NOMO-1 treated with dmso at 0.1 percent for 144 hours (cell line): ENCODE measurements at regions not wholly inside any gene's neighbourhood (a gene's known extent, or its start where the extent isn't known, plus 50 kb on each side); places are given as distances from the start of the nearest gene placed in this dataset.

Source experiments
- DNase-seq: peaks from one replicate; lab custom pipeline; 2025; ENCODE audit not compliant: unreplicated experiment; lab: John Stamatoyannopoulos, UW

DNA sequence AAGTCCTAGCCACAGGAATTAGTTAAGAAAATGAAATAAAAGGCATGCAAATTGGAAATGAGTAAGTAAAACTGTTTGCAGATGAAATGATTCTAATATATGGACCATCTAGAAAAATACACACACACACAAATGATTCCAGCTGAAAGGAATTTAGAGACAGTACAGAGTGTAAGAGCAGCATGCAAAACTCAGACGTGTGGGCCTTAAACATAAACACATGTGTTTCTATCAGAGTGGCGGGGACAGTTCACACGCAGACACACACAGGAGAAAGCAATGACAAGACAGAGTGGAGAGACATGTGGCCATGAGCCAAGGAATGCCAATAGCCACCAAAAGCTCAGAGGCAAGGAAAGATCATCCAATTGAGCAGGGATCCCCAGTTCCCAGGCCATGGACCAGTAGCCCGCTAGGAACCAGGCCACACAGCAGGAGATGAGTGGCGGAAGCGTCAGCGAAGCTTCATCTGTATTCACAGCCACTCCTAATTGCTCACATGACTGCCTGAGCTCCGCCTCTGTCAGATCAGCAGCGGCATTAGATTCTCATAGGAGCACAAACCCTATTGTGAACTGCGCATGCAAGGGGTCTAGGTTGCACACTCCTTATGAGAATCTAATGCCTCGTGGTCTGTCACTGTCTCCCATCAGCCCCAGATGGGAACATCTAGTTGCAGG lies 155.4 kb downstream of the ARL4C start:
- no peak for DNase-seq

DNA sequence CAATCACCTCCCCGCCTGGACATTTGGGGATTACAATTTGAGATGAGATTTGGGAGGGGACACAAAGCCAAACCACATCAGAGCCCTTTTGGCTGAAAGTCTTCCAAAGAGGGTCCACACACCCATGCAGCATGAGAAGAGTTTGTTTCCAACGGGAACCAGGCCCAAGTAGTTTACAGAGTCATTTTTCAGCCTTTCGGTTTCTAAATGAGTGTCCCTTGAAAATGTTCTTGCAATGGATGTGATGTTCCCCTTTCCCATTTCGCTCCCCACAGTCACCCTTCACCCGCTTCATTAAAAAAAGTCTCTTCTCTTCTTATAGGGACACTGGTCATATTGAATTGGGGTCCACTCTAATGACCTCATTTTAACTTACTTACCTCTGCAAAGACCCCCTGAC lies 157.4 kb downstream of the ARL4C start:
- DNase-seq = no peak

DNA sequence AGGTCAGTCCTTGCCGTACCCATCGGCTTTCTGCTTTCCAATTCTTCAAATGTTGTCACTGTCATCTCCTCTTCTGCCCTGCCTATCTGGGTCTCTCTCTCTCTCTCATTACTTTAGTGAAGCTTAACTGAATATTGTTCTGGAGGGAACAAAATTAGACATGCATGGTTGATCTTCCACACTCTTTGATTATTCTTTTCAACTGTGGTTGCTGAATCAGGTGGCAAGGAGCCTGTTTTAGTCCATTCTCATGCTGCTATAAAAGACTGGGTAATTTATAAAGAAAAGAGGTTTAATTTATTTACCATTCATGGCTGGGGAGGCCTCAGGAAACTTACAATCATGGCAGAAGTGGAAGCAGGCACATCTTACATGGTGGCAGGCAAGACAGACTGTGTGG lies 157.9 kb downstream of the ARL4C start:
- no peak for DNase-seq

DNA sequence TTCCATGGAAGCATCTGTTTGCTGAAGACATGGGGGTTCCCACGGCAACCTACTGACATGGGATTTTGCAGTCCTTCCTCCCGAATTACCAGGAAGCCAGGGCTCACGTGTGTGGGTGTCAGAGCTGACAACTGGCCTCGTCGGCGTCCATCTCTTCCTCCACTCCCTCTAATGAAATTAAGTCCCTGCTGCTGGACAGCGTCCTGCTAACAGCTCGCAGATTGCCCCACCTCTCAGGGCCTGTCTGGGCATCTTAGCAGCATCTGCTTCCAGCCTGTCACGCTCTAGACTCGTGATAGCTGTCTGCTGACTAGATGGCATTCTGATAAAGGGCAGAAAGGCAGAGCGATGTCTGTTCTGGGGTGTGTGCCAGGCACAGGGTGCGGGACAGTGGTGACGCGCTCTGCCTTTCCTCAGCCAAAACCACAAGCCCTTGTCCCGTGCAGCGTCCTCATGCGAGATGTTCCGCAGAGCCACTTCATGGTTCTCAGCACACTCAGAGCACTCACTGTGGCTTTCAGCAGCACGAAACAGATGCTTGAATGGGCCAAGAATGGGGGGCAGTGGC lies 161.1 kb downstream of the ARL4C start:
- no peak for DNase-seq

DNA sequence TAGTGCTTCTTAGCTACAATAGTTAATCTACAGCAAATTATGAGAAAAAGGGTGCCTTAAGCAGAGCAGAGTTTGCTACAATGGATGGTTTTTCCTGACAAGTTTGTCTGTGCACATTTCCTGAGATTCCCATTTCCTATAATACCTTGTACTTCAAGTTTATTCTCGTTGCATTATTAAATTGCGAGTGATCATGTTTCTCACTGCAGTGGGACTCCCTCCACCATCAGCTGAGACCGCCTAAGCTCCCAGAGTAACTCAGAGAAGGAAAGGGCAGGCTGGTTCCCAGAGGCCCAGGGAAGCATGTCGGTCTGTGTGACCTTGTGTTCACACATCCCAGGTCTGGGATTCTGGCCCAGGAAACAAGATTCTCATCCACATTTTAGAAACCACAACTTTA lies 162.1 kb downstream of the ARL4C start:
- no peak for DNase-seq

DNA sequence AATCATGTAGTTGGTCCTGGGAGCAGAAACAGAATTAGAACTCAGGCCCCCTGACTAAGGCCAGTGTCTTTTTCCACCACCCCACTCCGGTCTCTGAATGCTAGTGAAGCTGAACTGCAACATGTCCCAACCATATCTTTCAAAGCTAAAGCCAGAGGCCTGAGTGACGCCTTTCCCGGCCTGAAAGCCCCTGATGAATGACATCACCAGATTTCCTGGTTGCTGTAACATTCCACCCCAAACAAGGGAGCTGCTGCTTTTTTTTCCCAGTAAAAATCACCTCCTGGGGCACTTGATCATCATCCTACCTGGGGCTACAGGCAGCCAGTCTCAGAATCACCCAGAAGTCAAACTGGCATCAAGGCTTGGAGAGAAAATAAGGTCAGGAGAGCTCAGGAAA lies 162.7 kb downstream of the ARL4C start:
- no peak for DNase-seq

DNA sequence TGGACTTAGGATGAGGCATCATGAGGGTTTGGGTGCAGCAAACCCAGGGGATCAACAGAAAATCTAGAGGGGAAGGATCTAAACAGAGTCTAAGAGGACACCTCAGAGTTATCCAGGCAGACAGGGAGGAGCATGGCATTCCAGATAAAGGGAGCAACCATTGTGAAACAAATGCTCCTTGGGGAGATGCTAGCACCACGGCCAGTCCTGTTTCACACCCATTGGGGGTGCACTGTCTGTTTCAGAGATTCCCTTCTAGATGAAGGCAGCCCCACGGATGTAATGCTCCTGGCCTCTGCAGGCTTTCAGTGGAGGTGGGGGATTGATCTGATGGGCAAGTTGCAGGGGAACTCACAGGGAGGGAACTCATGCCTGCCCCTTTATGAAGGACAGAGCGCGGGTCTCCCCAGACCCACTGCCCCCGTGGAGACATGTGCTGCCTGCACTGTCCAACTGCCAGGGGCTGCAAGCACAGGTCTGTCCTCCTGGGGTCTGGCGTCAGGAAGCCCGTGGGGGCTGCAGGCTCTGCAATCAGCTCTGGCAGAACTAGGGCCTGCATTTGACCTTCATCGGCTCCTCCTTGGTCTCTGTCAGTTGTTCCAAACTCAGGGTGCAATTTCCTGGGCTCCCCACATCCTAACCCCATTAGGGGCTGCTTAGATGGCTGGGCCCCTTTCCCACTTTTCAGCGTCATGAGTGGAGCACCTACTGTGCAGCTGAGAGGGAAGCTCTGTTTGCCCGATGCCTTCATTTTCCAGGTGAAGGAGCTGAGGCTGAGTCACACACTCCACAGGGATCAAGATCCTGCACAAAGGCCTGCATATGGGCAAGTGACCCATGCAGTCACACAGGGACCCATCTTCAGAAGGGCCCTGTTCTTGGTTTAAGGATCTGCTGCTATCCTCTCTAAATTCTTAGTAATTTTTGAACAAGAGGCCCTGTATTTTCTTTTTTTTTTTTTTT lies 163.4 kb downstream of the ARL4C start:
- no peak for DNase-seq

DNA sequence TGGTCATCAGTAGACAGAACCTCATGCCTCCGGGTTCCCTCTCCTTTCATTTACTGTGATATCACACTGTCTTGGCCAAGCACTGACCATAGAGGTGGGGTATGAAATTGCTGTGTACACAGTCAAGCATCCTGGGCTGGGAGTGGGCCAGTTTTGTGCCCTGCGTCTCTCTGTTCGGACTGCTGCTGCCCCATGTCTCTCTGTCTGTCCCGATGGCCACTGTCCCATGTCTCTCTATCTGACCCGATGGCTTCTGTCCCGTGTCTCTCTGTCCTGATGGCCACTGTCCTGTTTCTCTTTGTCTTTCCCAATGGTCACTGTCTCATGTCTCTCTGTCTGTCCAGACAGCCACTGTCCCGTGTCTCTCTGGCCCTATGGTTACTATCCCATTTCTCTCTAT lies 164.9 kb downstream of the ARL4C start:
- DNase-seq = no peak

DNA sequence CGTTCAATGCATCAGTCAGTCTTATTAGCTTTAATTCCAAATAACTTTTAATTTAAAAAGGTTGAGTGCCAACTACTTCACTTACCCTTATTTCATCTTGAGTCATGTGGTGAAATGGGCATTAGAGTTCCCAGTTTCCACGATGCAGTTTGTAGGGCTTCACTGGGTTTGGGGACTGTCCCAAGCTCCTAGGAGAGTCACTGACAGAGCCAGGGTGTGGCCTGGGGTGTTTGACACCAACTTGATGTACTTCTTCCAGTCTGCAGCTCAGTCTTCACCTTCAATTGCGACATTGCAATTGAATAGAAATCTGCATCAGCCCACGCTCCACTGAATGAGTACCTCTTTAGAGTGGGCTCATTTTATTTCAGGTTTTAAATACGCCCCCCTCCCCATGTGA lies 165.3 kb downstream of the ARL4C start:
- DNase-seq = no peak

DNA sequence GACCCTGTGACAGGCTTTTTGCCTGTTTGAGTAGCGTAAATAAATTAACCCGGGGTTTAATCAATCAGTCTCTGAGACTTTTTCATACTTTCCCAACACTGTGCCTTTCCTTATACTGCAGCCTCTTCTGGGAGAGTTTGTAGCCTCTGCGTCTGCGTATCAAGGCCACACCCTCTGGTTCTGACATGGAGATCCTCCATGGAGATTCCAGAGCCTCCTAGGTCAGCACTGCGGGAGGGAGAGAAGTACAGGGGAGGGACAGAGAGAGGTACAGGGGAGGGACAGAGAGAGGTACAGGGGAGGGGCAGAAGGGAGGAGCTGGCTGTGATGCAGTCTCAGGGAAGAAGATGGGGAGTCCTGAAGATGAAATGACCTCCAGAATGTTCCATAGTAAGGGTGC lies 166.0 kb downstream of the ARL4C start:
- DNase-seq = no peak

DNA sequence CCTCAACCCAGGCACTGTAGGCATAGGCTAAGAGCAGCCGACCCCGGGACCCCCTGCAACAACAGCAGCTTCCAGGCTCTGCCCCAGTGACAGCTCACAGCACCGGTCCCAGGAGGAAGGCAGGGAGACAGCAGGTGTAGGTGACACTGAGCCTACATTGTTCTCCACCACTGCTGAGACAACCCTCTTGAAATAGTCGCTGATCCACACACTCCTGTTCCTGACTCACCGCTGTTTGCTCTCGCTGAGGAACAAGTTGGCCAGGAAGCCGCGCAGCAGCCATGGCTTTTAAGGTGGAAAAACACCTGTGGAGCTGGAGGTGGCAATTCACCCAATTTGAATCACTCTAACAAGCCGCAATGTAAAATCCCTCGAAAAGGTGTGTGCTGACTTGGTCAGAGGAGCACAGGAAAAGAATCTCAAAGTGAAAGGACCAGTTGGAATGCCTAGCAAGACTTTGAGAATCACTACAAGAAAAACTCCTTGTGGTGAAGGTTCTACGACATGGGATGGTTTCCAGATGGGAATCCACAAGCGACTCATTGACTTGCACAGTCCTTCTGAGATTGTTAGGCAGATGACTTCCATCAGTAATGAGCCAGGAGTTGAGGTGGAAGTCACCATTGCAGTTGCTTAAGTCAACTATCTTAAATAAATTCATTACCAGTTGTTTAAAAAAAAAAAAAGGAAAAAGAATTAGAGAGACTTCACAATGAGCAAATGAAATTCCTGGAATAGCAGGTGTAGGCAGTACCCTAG lies 167.5 kb downstream of the ARL4C start:
- DNase-seq = no peak

DNA sequence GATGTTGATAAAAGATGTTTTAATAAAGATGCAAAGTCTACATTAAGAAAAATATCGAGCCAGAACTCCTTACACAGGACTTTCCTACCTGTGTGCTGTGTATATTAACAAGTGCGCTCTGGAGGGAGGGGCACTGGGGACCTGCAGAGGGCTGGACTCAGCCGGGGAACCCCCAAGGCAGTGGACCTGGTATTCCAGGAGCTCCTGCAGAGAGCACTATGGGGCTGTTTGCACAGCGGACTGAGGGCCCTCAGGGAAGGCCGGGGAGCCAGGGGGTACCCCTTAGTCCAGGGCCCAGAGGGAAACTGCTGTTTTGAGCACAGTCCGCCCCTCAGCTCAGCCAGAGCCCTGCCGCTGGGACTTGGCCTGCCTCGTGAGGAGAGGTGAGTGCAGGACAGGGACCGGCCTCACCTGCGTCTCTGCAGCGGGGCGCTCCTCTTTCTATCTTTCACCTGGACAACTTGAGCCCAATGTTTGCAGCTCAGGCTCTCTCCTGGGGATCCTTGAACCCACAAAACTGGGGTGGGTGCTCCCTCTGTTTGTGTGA lies 168.4 kb downstream of the ARL4C start:
- no peak for DNase-seq

DNA sequence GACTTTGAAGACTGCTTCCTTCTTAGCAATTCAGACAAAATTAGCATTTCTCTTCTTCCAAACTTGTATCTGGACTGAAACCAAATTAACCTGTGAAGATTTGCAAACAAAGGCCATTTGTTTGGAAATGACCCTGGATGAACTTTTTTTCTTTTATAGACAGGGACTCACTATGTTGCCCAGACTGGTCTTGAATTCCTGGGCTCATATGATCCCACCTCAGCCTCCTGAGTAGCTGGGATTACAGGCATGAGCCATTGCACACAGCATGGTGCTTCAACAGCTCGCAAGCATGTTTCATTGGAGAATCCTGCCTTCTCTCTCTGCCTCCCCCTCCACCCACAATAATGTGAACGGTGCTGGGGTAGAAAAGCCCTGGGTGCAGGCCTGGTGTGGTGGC lies 170.2 kb downstream of the ARL4C start:
- DNase-seq = no peak

DNA sequence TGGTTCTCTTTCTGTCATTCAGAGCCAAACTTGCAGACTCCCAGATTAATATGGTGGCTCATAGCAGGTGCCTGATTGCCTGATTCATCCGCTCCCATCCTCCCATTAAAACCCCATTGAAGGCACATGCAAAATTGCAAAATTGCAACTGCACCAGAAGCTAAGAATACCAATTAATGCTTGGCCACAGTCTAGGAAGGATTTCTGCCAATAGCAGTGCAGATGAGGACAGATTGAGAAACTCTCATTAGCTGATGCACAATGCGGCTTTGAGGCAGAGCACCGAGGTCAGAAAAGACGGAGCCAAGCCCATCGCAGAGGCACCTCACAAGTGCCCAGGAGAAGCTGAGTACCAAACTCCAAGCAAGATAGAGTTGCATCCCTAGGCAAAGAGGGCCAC lies 172.8 kb downstream of the ARL4C start:
- DNase-seq = no peak

DNA sequence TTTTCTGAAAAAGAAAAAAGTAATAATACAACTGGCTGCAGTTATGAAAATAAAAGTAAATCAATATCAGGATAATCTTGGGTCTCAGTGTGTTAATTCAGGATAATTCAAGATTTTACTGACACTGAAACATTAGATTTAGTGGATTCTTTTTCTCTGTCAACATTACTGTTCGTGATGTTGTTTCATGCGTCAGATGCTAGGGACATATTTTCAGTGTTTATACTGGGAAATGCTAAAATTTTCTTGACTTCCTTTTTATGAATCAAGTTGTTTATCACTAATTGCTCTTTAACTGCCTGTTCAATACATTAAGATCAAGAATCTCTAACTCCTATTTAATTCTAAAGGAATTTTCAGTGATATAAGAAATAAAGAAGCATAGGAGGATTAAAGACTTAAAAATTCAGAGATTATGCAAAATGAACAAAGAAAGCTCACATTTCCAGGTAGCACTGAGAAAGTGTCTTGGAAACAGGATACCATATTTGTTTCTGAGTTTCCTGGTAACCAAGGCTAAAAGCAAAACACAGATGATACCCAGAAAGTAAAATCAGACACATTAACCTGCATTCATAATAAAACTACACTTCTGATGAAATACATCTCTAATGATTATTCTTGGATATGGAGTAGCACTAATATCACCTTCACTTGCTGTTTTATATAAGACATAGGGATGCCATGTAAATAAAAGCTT lies 174.0 kb downstream of the ARL4C start:
- DNase-seq = no peak

DNA sequence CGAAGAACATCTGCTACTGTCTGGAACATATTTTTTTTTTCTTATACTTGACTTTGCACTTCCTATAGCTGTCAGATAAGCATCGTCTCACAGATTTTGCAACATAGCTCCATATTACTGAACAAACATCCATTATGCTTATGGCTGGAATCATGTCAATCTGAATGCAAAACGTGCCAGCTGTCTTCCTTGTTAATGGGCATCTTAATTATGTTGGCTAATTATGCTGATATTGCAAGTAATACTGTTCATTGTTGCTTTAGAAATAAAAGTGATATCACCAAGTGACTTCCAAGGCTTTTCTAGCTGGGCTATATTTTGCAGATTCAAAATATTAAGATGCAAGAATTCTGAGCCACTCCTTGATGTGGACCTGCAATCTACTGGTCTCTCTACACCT lies 176.8 kb downstream of the ARL4C start:
- DNase-seq = no peak

DNA sequence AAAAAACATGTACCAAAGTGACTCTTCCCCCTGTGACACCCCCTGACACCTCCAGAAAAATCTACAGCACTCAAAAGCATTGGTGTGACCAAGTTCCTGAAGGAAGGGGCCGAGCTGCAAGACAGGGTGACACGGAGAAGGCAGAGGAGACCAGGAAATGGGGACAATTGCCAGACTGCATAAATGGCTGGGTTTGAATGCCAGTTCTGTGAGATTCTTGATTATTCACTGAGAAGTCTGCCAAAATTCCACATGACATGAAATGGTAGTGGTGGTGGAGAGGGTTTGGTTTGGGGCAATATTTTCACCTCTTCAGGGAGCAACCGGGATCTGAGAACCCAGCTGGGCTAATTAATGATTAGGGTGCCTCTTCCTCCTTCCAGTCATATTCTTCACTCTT lies 178.5 kb downstream of the ARL4C start:
- no peak for DNase-seq

DNA sequence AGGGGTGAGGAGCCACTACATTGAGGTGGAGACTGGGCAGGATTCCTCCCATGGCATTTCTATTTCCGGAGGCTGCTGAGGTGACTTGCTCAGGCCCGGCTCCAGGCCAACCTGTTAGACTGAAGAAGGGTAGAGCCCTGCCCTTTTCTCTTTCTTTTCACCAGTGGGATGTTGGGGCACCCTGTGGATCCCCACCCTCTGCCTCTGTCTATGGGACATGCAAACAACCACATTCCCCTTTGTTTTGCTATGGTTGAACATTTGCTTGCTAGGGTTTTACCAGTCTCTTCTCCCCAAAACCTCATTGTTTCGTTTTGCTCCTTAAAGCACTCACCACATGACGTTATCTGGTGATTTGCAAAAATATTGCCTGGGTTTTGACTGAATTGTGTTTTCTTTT lies 183.3 kb downstream of the ARL4C start:
- no peak for DNase-seq

DNA sequence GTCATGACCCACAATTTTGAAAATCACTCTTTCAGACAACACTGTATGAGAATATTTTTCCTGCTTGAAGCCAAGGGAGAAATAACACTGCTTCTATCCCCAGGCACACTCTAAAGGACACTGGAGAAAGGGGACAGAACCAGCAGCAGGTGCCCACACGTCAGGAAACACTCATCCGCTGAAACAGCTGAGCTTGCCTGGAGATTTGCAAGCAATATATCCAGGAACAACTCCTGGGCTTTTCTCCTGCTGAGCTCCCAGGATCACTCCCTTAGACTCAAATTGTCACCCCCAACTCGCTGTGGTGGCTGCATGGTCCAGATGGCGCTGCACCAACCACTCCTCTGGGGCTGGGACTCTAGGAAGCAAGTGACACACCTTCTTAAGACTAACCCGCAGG lies 186.7 kb downstream of the ARL4C start:
- DNase-seq = no peak

DNA sequence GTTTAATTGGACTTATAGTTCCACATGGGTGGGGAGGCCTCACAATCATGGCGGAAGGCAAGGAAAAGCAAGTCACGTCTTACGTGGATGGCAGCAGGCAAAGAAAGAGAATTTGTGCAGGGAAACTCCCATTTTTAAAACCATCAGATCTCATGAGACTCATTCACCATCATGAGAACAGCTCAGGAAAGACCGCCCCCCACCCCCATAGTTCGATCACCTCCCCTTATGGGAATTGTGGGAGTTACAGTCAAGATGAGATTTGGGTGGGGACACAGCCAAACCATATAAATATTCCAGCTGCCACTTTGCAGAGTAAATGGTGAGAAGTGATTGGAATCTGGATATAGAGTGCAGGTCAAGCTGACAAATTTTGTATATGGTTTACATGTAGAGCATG lies 187.4 kb downstream of the ARL4C start:
- DNase-seq = no peak

DNA sequence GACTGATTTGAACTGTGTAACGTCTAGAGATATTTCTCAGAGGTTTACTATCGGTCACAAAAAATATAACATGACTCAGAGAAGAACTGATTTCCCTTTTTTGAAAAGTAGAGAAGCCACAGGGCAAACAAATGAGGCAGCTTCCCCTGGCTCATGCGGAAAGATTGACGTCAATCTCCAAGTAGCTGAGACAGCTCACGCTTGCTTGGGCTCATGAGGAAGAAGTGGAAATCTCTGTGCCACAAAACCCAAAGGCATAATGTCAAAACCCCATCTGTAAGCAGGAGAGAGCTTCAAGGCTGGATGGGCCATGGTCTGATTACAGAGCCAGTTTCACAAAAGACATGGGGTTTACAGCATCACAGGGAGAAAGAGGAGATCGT lies 188.1 kb downstream of the ARL4C start:
- DNase-seq = peak; percentile 61
